ENCODE measurements at regions not wholly inside any gene's neighbourhood (a gene's known extent, or its start where the extent isn't known, plus 50 kb on each side); places are given as distances from the start of the nearest gene placed in this dataset.

DNA sequence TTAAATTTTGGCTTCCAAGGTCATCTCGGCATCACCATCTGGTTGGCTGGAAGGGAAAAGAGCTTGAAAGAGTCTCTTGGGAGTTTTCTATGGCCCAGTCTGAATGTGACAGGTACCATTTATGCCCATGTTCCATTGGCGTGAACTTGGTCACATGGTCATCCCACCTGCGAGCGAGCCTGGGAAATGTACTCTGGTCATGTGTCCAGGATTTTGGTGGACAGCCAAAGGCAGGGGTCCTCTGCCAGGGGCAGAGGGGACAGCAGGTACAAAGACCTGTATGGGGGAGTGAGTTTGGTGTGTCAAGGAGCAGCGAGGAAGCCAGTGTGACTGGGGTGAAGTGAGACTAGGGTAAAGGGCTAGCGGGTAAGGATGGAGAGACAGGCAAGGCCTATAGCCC is 112.6 kb downstream of the CDC5L start:
- no TSS peak for BruUV-seq (replicated peaks)

DNA sequence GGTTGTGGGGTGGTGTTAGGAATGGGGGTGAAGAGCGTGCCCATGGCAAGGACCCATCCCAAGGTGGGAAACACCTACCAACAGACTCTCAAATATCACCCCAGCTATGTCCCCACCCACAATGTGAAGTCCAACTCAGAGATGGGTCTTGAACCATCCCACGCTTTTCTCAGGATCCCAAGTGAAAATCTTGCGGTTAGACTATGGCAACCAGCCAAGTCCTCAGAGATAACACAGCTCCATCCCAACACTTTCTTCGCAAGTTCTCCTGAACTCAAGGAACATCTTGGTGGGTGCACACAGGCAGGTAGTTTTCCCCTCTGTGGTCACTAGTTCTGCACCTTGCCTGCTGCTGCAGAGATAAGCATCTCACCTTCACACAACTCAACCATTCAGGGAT is 116.0 kb downstream of the CDC5L start:
- Histone ChIP-seq H3K79me2 (ENCODE audit: insufficient read depth, low read depth, low read length) (no peaks in the 10 kb centered on the region), H3K4me2 (ENCODE audit: low read length) (no peak overlapping the region), H2AFZ (ENCODE audit: low read length) (no peak overlapping the region), H4K20me1 (ENCODE audit: insufficient read depth, low read length) (no peaks in the 10 kb centered on the region), H3K9me2 (ENCODE audit: insufficient read depth, low read length) (no peaks in the 10 kb centered on the region), H3K9me3 (ENCODE audit: low read length) (no peaks in the 10 kb centered on the region), H3K36me3 (ENCODE audit: insufficient read depth, low read length) (no peaks in the 10 kb centered on the region), H3K4me3 (ENCODE audit: low read depth, low read length, poor library complexity, severe bottlenecking) (no peak overlapping the region), H3K4me1 (ENCODE audit: insufficient read depth, low read length, poor library complexity, severe bottlenecking) (no peaks in the 10 kb centered on the region), H3K27ac (ENCODE audit: low read depth, low read length, poor library complexity, severe bottlenecking) (no peak overlapping the region)
- CTCF ChIA-PET (ENCODE audit: unreplicated experiment), result no interaction called here
- POLR2A ChIA-PET, result no interaction called here
- no peak for TF ChIP-seq EZH2phosphoT487 (IDR thresholded peaks at IDR 0.05; ENCODE audit: borderline replicate concordance, low read depth, low read length)
- TF ChIP-seq, protein P1, sequence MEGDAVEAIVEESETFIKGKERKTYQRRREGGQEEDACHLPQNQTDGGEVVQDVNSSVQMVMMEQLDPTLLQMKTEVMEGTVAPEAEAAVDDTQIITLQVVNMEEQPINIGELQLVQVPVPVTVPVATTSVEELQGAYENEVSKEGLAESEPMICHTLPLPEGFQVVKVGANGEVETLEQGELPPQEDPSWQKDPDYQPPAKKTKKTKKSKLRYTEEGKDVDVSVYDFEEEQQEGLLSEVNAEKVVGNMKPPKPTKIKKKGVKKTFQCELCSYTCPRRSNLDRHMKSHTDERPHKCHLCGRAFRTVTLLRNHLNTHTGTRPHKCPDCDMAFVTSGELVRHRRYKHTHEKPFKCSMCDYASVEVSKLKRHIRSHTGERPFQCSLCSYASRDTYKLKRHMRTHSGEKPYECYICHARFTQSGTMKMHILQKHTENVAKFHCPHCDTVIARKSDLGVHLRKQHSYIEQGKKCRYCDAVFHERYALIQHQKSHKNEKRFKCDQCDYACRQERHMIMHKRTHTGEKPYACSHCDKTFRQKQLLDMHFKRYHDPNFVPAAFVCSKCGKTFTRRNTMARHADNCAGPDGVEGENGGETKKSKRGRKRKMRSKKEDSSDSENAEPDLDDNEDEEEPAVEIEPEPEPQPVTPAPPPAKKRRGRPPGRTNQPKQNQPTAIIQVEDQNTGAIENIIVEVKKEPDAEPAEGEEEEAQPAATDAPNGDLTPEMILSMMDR (conservative IDR thresholded peaks at IDR 0.05; ENCODE audit: low read length), result no peak
- intact Hi-C loops (cut with micrococcal nuclease; ENCODE audit: unreplicated experiment), result no loop called here
- DNase-seq (ENCODE audit: low spot score), result no peak
- BruUV-seq (replicated peaks), result no TSS peak

More for the DNA sequence above, 112.6 kb downstream of the CDC5L start:
- Histone ChIP-seq H3K27ac (ENCODE audit: low read depth, low read length, poor library complexity, severe bottlenecking) (no peak overlapping the region), H3K36me3 (ENCODE audit: insufficient read depth, low read length) (no peaks in the 10 kb centered on the region), H4K20me1 (ENCODE audit: insufficient read depth, low read length) (no peaks in the 10 kb centered on the region), H3K9me3 (ENCODE audit: low read length) (no peaks in the 10 kb centered on the region), H2AFZ (ENCODE audit: low read length) (no peak overlapping the region), H3K4me3 (ENCODE audit: low read depth, low read length, poor library complexity, severe bottlenecking) (no peak overlapping the region), H3K4me1 (ENCODE audit: insufficient read depth, low read length, poor library complexity, severe bottlenecking) (no peaks in the 10 kb centered on the region), H3K4me2 (ENCODE audit: low read length) (no peak overlapping the region), H3K9me2 (ENCODE audit: insufficient read depth, low read length) (no peaks in the 10 kb centered on the region), H3K79me2 (ENCODE audit: insufficient read depth, low read depth, low read length) (no peaks in the 10 kb centered on the region)
- TF ChIP-seq EZH2phosphoT487 (IDR thresholded peaks at IDR 0.05; ENCODE audit: borderline replicate concordance, low read depth, low read length), result no peak
- TF ChIP-seq, protein P1 (conservative IDR thresholded peaks at IDR 0.05; ENCODE audit: low read length), result no peak
- POLR2A ChIA-PET, result no interaction called here
- CTCF ChIA-PET (ENCODE audit: unreplicated experiment), result no interaction called here
- no peak for DNase-seq (ENCODE audit: low spot score)
- intact Hi-C loops (cut with micrococcal nuclease; ENCODE audit: unreplicated experiment), result no loop called here

DNA sequence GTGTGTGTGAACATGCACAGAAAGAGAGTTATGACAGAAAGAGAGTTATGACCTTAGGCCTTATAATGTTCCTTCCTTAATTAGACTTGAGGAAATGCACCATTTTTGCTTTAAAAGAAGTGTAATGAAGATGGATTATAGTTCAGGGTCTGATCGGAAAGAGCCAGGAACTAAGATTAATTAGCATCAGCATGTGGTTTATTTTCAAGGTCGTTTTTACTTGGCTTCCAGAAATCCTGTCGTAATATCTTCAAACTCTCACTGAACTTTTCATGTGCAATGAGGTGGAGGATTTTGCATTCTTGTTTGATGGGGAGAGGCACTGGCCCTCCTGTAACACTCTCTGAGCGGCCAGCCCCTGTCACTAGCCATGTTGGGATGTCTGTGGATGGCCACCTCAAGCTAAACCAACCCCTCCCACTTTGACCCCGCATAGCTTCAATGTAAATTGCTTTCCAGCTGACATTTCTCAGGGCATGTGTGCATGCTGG is 116.8 kb downstream of the CDC5L start:
- no peak for TF ChIP-seq EZH2phosphoT487 (IDR thresholded peaks at IDR 0.05; ENCODE audit: borderline replicate concordance, low read depth, low read length)
- TF ChIP-seq, protein P1 (conservative IDR thresholded peaks at IDR 0.05; ENCODE audit: low read length), result no peak
- Histone ChIP-seq H3K4me1 (ENCODE audit: insufficient read depth, low read length, poor library complexity, severe bottlenecking) (no peaks in the 10 kb centered on the region), H3K36me3 (ENCODE audit: insufficient read depth, low read length) (no peaks in the 10 kb centered on the region), H3K4me3 (ENCODE audit: low read depth, low read length, poor library complexity, severe bottlenecking) (no peak overlapping the region), H2AFZ (ENCODE audit: low read length) (no peak overlapping the region), H4K20me1 (ENCODE audit: insufficient read depth, low read length) (no peaks in the 10 kb centered on the region), H3K4me2 (ENCODE audit: low read length) (no peak overlapping the region), H3K9me3 (ENCODE audit: low read length) (no peaks in the 10 kb centered on the region), H3K27ac (ENCODE audit: low read depth, low read length, poor library complexity, severe bottlenecking) (no peak overlapping the region), H3K9me2 (ENCODE audit: insufficient read depth, low read length) (no peaks in the 10 kb centered on the region), H3K79me2 (ENCODE audit: insufficient read depth, low read depth, low read length) (no peaks in the 10 kb centered on the region)
- BruUV-seq (replicated peaks), result no TSS peak
- ChIA-PET CTCF (ENCODE audit: unreplicated experiment) (no interaction called here), POLR2A (interaction anchor here (0.5 kb wide), 1 partner anchor 970 kb away, joined by 4 read pairs; no protein-coding TSS in a partner anchor)
- DNase-seq (ENCODE audit: low spot score), result no peak
- intact Hi-C loops (cut with micrococcal nuclease; ENCODE audit: unreplicated experiment), result no loop called here
